Keratinocyte (primary cell): ENCODE measurements at regions not wholly inside any gene's neighbourhood (a gene's known extent, or its start where the extent isn't known, plus 50 kb on each side); places are given as distances from the start of the nearest gene placed in this dataset.

ENCODE experiments used
- DNase-seq: peaks from one replicate; pipeline ENCODE4 v3.0.0-alpha.2; 2011; ENCODE audit warnings: low read depth, missing footprints, low spot score
- FAIRE-seq: peaks from 2 replicates; lab custom pipeline; 2011; peaks lifted over from hg19 to GRCh38; lab: Jason Lieb, UNC
- H2AFZ ChIP-seq: 2 replicates; pipeline ENCODE4 v1.6.0; 2012; ENCODE audit warnings: low read length, control low read depth, inconsistent platforms; ENCODE audit not compliant: control insufficient read depth
- H3K27ac ChIP-seq: 2 replicates; pipeline ENCODE4 v1.5.1; 2011; ENCODE audit warnings: low read length; ENCODE audit not compliant: control insufficient read depth, insufficient read depth
- H3K27me3 ChIP-seq: 3 replicates; pipeline ENCODE4 v1.6.0; 2011; ENCODE audit warnings: low read length; ENCODE audit not compliant: control insufficient read depth, insufficient read depth; ENCODE audit errors: extremely low read depth
- H3K36me3 ChIP-seq, 2 experiments: 2 replicates in 1 of 2; 3 replicates in 1 of 2; pipeline ENCODE4 v1.5.1; 2011; ENCODE audit warnings: low read length in 2 of 2, mild to moderate bottlenecking in 1 of 2; ENCODE audit not compliant: control insufficient read depth in 2 of 2, insufficient read depth in 2 of 2; ENCODE audit errors: extremely low read depth in 1 of 2
- H3K4me1 ChIP-seq: 3 replicates; pipeline ENCODE4 v1.5.1; 2011; ENCODE audit warnings: low read length; ENCODE audit not compliant: control insufficient read depth, insufficient read depth; ENCODE audit errors: extremely low read depth
- H3K4me2 ChIP-seq: 3 replicates; pipeline ENCODE4 v1.6.0; 2011; ENCODE audit warnings: low read depth, low read length; ENCODE audit not compliant: control insufficient read depth, insufficient read depth; ENCODE audit errors: extremely low read depth
- H3K4me3 ChIP-seq, 3 experiments: fragments of 200-600 bp in 1 of 3; sonication (generic) in 1 of 3; 2 replicates in 2 of 3; 3 replicates in 1 of 3; pipeline ENCODE4 v1.5.1; 2011 to 2016; ENCODE audit warnings: low read length in 3 of 3, mild to moderate bottlenecking in 3 of 3, control low read depth in 2 of 3, inconsistent platforms in 1 of 3, low read depth in 1 of 3, mixed read lengths in 1 of 3, mixed run types in 1 of 3, moderate library complexity in 1 of 3; ENCODE audit not compliant: control insufficient read depth in 2 of 3, insufficient read depth in 2 of 3; ENCODE audit errors: extremely low read depth in 1 of 3
- H3K79me2 ChIP-seq: 2 replicates; pipeline ENCODE4 v1.6.0; 2012; ENCODE audit warnings: low read length; ENCODE audit not compliant: control insufficient read depth, insufficient read depth
- H3K9ac ChIP-seq: 3 replicates; pipeline ENCODE4 v1.6.0; 2011; ENCODE audit warnings: low read length; ENCODE audit not compliant: control insufficient read depth, insufficient read depth; ENCODE audit errors: extremely low read depth
- H3K9me1 ChIP-seq: 3 replicates; pipeline ENCODE4 v1.6.0; 2011; ENCODE audit warnings: low read length; ENCODE audit not compliant: control insufficient read depth, insufficient read depth; ENCODE audit errors: extremely low read depth
- H3K9me3 ChIP-seq: 2 replicates; pipeline ENCODE4 v1.5.1; 2012; ENCODE audit warnings: low read depth, low read length; ENCODE audit not compliant: control insufficient read depth
- H4K20me1 ChIP-seq: 3 replicates; pipeline ENCODE4 v1.6.0; 2011; ENCODE audit warnings: low read length; ENCODE audit not compliant: control insufficient read depth, insufficient read depth; ENCODE audit errors: extremely low read depth
- EZH2 ChIP-seq: IDR thresholded peaks from one replicate; pipeline ENCODE4 v1.6.1; 2012; ENCODE audit warnings: inconsistent platforms, mild to moderate bottlenecking, low read length, moderate library complexity
- dilution Hi-C: fragments of 300-500 bp; cut with MboI; formaldehyde crosslinking; loops from one replicate; pipeline ENCODE4 v1.7.0; 2020; ENCODE audit warnings: low sequenced_read_pairs; ENCODE audit not compliant: extremely low pct_ligation_motif_present
- TF ChIP-seq, protein P1 (sequence below), 3 experiments: IDR thresholded peaks in 1 of 3; conservative IDR thresholded peaks in 1 of 3; optimal IDR thresholded peaks in 1 of 3; 2 replicates in 2 of 3; 3 replicates in 1 of 3; pipeline versions ENCODE3 to v1.5.1; 2011; ENCODE audit warnings: low read length in 3 of 3, mild to moderate bottlenecking in 3 of 3, moderate library complexity in 2 of 3, control low read depth in 1 of 3, inconsistent platforms in 1 of 3; ENCODE audit not compliant: insufficient read depth in 2 of 3; ENCODE audit errors: extremely low read depth in 1 of 3

DNA sequence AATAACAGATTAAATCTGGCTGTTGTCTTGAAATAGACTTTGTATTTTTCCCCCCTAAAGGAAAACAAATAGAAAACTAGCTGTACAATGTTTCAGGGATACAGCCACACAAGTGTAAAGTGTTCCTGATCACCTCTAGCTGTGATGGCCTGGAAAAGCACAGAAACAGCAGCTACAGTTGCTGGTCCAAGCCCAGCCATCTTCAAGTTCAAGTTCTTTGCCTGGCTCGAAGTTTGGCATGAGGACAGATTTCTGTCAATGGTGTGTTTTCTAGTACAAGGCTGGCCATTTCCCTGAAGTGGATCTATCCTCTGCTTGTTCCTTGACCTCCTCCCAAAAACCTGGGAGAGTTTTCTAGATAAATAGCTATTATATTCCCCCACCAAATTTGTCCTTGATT is 272.2 kb upstream of the ADRA1B start:
- Histone ChIP-seq H3K36me3 (no peaks in the 10 kb centered on the region), H3K4me3 (no peak overlapping the region), H3K9ac (no peak overlapping the region), H3K9me1 (no peaks in the 10 kb centered on the region), H3K9me3 (no peaks in the 10 kb centered on the region), H3K27me3 (no peaks in the 10 kb centered on the region), H3K27ac (no peak overlapping the region), H4K20me1 (no peaks in the 10 kb centered on the region), H3K4me2 (no peak overlapping the region), H3K79me2 (no peaks in the 10 kb centered on the region), H3K4me1 (no peaks in the 10 kb centered on the region), H2AFZ (no peak overlapping the region)
- no peak for FAIRE-seq
- no peak for TF ChIP-seq EZH2
- TF ChIP-seq, protein P1, sequence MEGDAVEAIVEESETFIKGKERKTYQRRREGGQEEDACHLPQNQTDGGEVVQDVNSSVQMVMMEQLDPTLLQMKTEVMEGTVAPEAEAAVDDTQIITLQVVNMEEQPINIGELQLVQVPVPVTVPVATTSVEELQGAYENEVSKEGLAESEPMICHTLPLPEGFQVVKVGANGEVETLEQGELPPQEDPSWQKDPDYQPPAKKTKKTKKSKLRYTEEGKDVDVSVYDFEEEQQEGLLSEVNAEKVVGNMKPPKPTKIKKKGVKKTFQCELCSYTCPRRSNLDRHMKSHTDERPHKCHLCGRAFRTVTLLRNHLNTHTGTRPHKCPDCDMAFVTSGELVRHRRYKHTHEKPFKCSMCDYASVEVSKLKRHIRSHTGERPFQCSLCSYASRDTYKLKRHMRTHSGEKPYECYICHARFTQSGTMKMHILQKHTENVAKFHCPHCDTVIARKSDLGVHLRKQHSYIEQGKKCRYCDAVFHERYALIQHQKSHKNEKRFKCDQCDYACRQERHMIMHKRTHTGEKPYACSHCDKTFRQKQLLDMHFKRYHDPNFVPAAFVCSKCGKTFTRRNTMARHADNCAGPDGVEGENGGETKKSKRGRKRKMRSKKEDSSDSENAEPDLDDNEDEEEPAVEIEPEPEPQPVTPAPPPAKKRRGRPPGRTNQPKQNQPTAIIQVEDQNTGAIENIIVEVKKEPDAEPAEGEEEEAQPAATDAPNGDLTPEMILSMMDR (optimal IDR thresholded peaks at IDR 0.05 in 1 of 3, IDR thresholded peaks at IDR 0.05 in 1 of 3, conservative IDR thresholded peaks at IDR 0.05 in 1 of 3; ENCODE audit: extremely low read depth in 1 of 3, insufficient read depth in 2 of 3, low read length in 3 of 3): no peak
- no peak for DNase-seq
- dilution Hi-C loops: no loop called here

DNA sequence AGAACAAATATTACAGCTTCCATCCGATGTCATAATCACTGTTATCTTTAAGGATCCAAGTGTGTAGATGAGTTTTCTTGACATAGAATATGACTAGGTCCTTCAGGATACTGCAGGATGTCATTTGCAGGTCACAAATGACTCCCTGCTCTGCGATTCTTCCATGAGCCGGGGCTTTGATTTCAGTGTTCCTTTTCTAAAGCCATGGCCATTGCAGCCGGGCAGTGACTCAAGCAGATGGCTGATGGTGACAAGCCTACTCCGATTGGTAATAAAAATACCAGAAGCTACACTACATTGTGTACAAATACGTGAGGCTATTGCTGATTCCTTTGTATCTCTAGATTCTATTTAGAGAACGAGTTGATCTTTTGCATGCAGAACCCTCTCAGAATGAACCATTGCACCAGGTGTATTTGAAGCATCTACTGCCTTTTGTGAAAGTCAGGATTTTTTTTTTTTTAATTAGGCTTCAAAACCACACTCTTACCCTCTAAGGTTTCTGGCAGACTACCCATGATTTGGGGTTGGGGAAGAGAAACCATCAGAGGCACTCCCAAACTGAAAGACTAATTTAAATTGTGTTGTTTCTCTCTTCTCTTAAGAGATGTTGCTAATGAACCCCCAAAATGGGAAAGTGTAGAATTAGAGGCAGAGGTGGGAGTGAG is 271.0 kb upstream of the ADRA1B start:
- dilution Hi-C loops: no loop called here
- no peak overlapping the region for H2AFZ ChIP-seq

More for the DNA sequence above, 271.0 kb upstream of the ADRA1B start:
- no peaks in the 10 kb centered on the region for H3K9me1 ChIP-seq
- no peaks in the 10 kb centered on the region for H3K79me2 ChIP-seq
- no peaks in the 10 kb centered on the region for H3K36me3 ChIP-seq
- H3K4me3 ChIP-seq: no peak overlapping the region
- no peaks in the 10 kb centered on the region for H3K9me3 ChIP-seq
- no peaks in the 10 kb centered on the region for H4K20me1 ChIP-seq
- TF ChIP-seq, protein P1 (optimal IDR thresholded peaks at IDR 0.05 in 1 of 3, IDR thresholded peaks at IDR 0.05 in 1 of 3, conservative IDR thresholded peaks at IDR 0.05 in 1 of 3; ENCODE audit: extremely low read depth in 1 of 3, insufficient read depth in 2 of 3, low read length in 3 of 3): no peak
- TF ChIP-seq EZH2: no peak
- H3K27me3 ChIP-seq: no peaks in the 10 kb centered on the region
- FAIRE-seq: no peak
- H3K4me2 ChIP-seq: no peak overlapping the region
- H3K27ac ChIP-seq: no peak overlapping the region
- no peak overlapping the region for H3K9ac ChIP-seq
- no peaks in the 10 kb centered on the region for H3K4me1 ChIP-seq
- no peak for DNase-seq
